Thyroid gland (tissue), 4 donors: ENCODE measurements at regions not wholly inside any gene's neighbourhood (a gene's known extent, or its start where the extent isn't known, plus 50 kb on each side); places are given as distances from the start of the nearest gene placed in this dataset.

ENCODE experiments used
- DNase-seq, 2 donors: peaks; one replicate each; pipeline ENCODE4 v3.0.0-alpha.2; 2019
- H3K27ac ChIP-seq, 3 donors: fragments of 200-600 bp; sonication (generic); 1 replicate in 2 of 3; 2 replicates in 1 of 3; pipeline ENCODE4 v1.5.1; 2016 to 2019; ENCODE audit warnings: mild to moderate bottlenecking in 1 of 3, moderate library complexity in 1 of 3
- H3K27me3 ChIP-seq: fragments of 200-600 bp; sonication (generic); one replicate; pipeline ENCODE4 v1.5.1; 2019
- H3K36me3 ChIP-seq, 2 donors: fragments of 200-600 bp; sonication (generic); one replicate each; pipeline ENCODE4 v1.5.1; 2016 to 2019
- H3K4me1 ChIP-seq, 2 donors: fragments of 200-600 bp; sonication (generic); one replicate each; pipeline ENCODE4 v1.5.1; 2017 to 2019
- H3K4me3 ChIP-seq, 3 donors: fragments of 200-600 bp; sonication (generic); replicated peaks in 1 of 3; 1 replicate in 2 of 3; 2 replicates in 1 of 3; pipeline ENCODE4 v1.5.1; 2016; ENCODE audit warnings: mild to moderate bottlenecking in 1 of 3
- H3K9me3 ChIP-seq: fragments of 200-600 bp; sonication (generic); one replicate; pipeline ENCODE4 v1.5.1; 2017
- CTCF ChIP-seq, 6 experiments: fragments of 200-600 bp in 3 of 6; fragments of 450-650 bp in 3 of 6; sonication (generic) in 3 of 6; IDR thresholded peaks; one replicate each; pipeline ENCODE4 v1.5.1; 2016 to 2019; ENCODE audit warnings: antibody characterized with exemption in 6 of 6, mild to moderate bottlenecking in 2 of 6, inconsistent platforms in 1 of 6, moderate library complexity in 1 of 6
- POLR2A ChIP-seq, 2 donors: fragments of 450-650 bp; IDR thresholded peaks; one replicate each; pipeline ENCODE4 v1.6.1; 2017; ENCODE audit warnings: antibody characterized with exemption in 2 of 2, mild to moderate bottlenecking in 2 of 2, moderate library complexity in 1 of 2
- WGBS, 2 donors: methylation state at CpG; one replicate each; pipeline ENCODE4 v1.1.5; 2017; 5-methylcytosine and 5-hydroxymethylcytosine counted together
- intact Hi-C: fragments of 100-400 bp; cut with DNase I; formaldehyde crosslinking; loops from one replicate; pipeline ENCODE4 v1.15.1; 2023

GRCh38 chr9:11002705-11003104 is 389.9 kb upstream of the PTPRD start:
- intact Hi-C loops, result no loop called here
- TF ChIP-seq CTCF (IDR thresholded peaks at IDR 0.05) (no peak), POLR2A (IDR thresholded peaks at IDR 0.05) (no peak)
- H3K9me3 ChIP-seq, result no peaks in the 10 kb centered on the region
- no peaks in the 10 kb centered on the region for H3K4me1 ChIP-seq
- H3K36me3 ChIP-seq, result no peaks in the 10 kb centered on the region
- no peak overlapping the region for H3K4me3 ChIP-seq
- H3K27ac ChIP-seq, result no peak overlapping the region
- WGBS, 2 donors, result 45 to 56% methylated on average over 1 of the region's 1 CpG
- DNase-seq, result no peak
- no peaks in the 10 kb centered on the region for H3K27me3 ChIP-seq

- no peak for TF ChIP-seq POLR2A (IDR thresholded peaks at IDR 0.05)
- TF ChIP-seq CTCF (IDR thresholded peaks at IDR 0.05), result no peak
These were observed 391.0 kb upstream of the PTPRD start for GRCh38 chr9:11003836-11004235.

DNA sequence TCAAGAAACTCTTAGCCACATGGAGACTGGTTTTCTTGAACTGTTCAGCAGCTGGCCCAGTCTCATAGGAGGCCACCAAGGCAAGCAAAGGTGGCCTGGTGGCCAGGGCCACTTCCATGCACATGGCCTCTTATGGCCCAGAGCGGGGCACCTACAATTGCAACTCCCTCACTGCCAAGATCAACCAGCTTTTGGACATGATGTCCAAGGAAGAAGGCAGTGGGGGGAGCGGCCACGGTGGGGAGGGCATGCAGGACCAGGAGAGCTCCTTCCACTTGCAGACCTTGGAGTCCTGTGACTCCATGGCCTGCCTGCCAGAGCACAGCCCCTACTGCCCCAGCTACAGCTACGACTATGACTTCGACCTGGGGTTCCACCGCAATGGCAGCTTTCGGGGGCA is 398.9 kb upstream of the PTPRD start:
- Histone ChIP-seq H3K4me1 (no peaks in the 10 kb centered on the region), H3K4me3 (no peak overlapping the region), H3K9me3 (no peaks in the 10 kb centered on the region), H3K27ac (no peak overlapping the region), H3K27me3 (no peaks in the 10 kb centered on the region), H3K36me3 (no peaks in the 10 kb centered on the region)
- WGBS, 2 donors, result 77 to 93% methylated on average over 3 of the region's 7 CpGs
- TF ChIP-seq POLR2A (IDR thresholded peaks at IDR 0.05) (no peak), CTCF (IDR thresholded peaks at IDR 0.05) (no peak)
- DNase-seq, result no peak
- intact Hi-C loops, result no loop called here

More at GRCh38 chr9:11003836-11004235, 391.0 kb upstream of the PTPRD start:
- Histone ChIP-seq H3K4me3 (no peak overlapping the region), H3K36me3 (no peaks in the 10 kb centered on the region), H3K27me3 (no peaks in the 10 kb centered on the region), H3K9me3 (no peaks in the 10 kb centered on the region), H3K4me1 (no peaks in the 10 kb centered on the region), H3K27ac (no peak overlapping the region)
- intact Hi-C loops, result no loop called here
- 86 to 87% methylated on average over 4 of the region's 4 CpGs for WGBS, 2 donors
- DNase-seq, result no peak

DNA sequence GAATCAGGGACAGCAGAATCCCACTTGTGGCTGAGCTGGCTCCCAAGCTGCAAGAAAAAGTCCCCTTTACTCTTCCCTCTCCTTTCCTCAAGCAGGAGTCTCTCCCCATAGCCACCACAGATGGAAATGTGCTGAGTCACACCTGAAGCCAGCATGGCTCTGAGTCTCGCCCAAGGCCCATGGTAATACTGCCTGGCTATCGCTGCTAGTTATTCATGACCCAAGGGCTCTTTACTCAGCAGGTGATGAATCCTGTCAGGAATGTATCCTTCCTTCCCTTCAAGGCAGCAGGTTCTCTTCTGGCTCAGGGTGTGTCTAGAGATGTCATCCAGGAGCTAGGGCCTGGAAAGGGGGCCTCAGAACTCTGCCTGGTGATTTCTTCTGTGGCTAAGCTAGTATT is 403.3 kb upstream of the PTPRD start:
- intact Hi-C loops, result no loop called here
- H3K4me1 ChIP-seq, result no peaks in the 10 kb centered on the region
- TF ChIP-seq CTCF (IDR thresholded peaks at IDR 0.05) (no peak), POLR2A (IDR thresholded peaks at IDR 0.05) (no peak)
- H3K36me3 ChIP-seq, result no peaks in the 10 kb centered on the region
- no peak for DNase-seq
- WGBS, 2 donors, result 94 to 97% methylated on average over 2 of the region's 2 CpGs
- no peak overlapping the region for H3K27ac ChIP-seq
- H3K9me3 ChIP-seq, result no peaks in the 10 kb centered on the region
- no peaks in the 10 kb centered on the region for H3K27me3 ChIP-seq
- H3K4me3 ChIP-seq, result no peak overlapping the region

- Histone ChIP-seq H3K36me3 (no peaks in the 10 kb centered on the region), H3K27me3 (no peaks in the 10 kb centered on the region), H3K4me3 (no peak overlapping the region), H3K9me3 (no peaks in the 10 kb centered on the region), H3K4me1 (no peaks in the 10 kb centered on the region), H3K27ac (no peak overlapping the region)
- WGBS, 2 donors, result 53 to 55% methylated on average over 2 of the region's 2 CpGs
- intact Hi-C loops, result no loop called here
- TF ChIP-seq CTCF (IDR thresholded peaks at IDR 0.05) (no peak), POLR2A (IDR thresholded peaks at IDR 0.05) (no peak)
- DNase-seq, result no peak
These were observed 410.4 kb upstream of the PTPRD start for GRCh38 chr9:11023201-11023600.
